Stimulated activated CD4-positive, alpha-beta T cell treated with anti-CD3 and anti-CD28 coated beads, Interleukin-1b, Interleukin-23, amount 100 ng/mL, for 48 hours (primary cell): ENCODE measurements at regions not wholly inside any gene's neighbourhood (a gene's known extent, or its start where the extent isn't known, plus 50 kb on each side); places are given as distances from the start of the nearest gene placed in this dataset.
"Not testable (repeated sequence)": the region's sequence is repeated elsewhere in the genome, so short reads cannot be mapped to it uniquely, and the experiment has no call there.

ENCODE experiments used
- DNase-seq: peaks from one replicate; pipeline ENCODE4 v3.0.0-alpha.2; 2020

DNA sequence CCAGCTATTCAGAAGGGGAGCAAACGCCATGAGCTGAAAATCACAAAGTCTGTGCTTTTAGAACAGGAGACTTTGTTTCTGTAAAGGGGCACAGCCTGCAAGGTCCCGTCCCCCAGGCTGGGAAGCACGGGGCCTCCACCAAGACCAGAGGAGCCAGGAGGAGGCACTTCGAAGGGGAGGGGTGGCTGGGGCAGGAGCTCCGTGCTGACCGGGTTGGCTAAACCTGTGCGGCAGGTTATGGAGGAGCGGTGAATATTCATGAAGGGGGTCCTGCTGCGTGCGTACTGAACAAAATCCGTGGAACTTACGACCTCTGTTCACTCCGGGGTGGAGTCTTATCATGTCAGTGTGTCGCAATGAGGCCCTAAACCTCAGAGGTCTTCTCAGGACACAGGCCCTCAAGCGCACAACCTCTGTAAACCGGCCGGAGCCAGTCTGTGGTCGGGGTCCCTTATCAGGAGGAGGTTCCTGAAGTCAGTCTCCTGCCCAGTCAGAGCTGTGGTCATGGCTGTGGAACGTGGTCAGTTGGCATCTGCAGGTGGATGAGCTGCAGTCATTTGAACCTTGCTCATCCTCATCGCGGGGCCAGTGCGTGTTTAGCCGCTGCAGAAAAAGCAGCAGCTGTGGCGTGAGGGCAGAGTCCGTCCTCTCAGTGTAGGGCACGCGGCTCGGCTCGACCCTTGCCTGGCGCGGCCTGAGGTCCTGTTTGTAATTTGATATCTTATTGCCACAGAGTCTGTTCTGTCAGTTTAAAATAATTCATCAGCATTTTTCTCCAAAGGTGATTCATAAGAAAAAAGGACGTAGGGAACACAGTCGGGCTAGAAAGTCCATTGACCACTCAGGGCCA lies 5507.7 kb upstream of the TPTE start:
- DNase-seq, result not testable (repeated sequence)

DNA sequence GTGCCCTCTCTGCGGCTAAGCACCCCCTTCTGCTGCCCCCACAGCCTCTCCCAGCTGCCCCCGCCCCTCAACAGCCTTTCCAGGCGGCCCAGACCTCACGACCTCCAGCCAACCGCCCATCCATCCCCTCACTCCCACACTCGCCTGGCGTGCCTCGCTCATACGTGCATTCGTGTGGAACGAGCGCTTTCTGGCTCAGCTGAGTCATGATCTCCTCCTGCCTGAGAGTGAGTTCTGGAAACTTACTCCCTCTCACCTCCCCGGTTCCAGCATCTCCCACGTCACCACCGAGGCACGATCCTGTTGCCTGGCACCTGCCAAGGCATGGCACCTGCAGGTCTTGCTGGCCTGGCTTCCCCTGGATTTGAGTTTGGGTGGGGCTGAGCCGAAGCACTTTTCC lies 5506.2 kb upstream of the TPTE start:
- DNase-seq, result not testable (repeated sequence)

DNA sequence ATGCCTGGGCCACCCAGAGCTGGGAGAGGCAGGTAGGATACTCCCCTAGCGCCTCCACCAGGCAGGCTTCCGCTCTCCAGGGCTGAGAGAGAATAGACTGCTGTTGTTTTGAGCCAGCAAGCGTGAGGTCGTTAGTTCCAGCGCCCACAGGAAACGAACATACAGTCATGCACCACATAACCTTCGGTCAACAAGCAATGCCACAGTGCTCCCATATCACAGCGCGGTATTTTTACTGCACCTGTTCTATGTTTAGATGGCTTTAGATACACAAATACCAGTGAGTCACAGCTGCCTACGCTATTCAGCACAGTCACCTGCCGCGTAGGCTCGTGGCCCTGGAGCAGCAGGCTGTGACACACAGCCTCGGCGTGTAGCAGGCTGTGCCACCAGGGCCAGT lies 5502.3 kb upstream of the TPTE start:
- not testable (repeated sequence) for DNase-seq

GRCh38 chr21:5021815-5022214 lies 5499.6 kb upstream of the TPTE start:
- not testable (repeated sequence) for DNase-seq

GRCh38 chr21:5022254-5022653 lies 5499.1 kb upstream of the TPTE start:
- not testable (repeated sequence) for DNase-seq

- not testable (repeated sequence) for DNase-seq
Observed at GRCh38 chr21:5022748-5023147, 5498.6 kb upstream of the TPTE start.

DNA sequence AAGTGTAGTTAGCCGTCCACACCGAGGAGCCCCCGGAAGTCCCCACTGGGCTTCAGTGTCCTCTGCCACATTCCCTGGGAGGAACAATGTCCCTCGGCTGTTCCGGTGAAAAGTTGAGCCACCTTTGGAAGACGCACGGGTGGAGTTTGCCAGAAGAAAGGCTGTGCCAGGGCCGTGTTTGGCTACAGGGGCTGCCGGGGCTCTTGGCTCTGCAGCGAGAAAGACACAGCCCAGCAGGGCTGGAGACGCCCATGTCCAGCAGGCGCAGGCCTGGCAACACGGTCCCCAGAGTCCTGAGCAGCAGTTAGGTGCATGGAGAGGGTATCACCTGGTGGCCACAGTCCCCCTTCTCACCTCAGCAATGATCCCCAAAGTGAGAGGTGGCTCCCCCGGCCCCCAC lies 5486.2 kb upstream of the TPTE start:
- DNase-seq, result not testable (repeated sequence)

DNA sequence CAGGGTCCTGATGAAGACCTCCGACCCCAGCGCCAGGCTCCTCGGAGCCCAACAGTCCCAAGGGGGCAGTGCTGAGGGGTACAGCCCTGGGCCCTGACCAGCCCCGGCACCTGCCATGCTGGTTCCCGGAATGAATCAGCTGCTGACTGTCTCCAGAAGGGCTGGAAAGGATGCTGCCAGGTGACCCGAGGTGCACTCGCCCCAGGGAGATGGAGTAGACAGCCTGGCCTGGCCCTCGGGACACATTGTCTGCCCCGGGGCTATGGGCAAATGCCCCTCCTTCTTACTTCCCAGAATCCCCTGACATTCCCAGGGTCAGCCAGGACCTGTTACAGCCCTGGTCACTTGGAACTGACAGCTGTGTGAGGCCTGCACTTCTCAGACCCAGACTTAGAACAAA lies 5485.8 kb upstream of the TPTE start:
- DNase-seq, result not testable (repeated sequence)

DNA sequence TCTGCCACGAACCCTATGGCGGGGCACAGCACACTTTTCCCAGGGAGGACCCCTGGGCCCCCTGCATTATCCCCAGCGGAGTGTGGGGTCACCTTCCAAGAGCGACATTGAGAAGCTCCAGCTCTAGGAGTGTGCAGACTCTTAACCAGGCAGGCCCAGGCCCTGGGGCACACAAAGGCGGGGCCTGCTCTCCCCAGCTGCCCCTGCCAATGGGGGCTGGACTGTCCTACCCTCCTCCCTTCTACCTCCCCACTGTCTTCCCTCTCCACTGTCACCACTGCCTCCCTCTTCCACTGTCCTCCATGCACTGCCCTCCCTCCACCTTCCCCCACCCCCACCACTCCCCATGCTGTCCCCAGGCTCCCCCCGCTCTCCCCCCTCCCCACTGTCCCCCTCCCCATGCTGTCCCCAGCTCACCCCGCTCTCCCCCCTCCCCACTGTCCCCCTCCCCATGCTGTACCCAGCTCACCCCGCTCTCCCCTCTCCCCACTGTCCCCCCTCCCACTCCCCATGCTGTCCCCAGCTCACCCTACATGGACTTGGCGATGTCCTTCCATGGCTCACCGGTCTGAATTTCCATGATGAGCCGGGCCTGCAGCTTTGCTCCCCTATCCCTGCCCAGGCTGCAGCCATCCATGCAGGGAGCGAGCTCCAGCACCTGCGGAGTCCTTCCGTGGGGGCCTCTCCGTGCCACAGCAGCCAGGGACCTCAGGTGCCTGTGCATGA lies 5483.6 kb upstream of the TPTE start:
- DNase-seq, result not testable (repeated sequence)

GRCh38 chr21:5039926-5040325 lies 5481.5 kb upstream of the TPTE start:
- not testable (repeated sequence) for DNase-seq

- DNase-seq, result not testable (repeated sequence)
Observed at GRCh38 chr21:5042583-5042982, 5478.8 kb upstream of the TPTE start.

DNA sequence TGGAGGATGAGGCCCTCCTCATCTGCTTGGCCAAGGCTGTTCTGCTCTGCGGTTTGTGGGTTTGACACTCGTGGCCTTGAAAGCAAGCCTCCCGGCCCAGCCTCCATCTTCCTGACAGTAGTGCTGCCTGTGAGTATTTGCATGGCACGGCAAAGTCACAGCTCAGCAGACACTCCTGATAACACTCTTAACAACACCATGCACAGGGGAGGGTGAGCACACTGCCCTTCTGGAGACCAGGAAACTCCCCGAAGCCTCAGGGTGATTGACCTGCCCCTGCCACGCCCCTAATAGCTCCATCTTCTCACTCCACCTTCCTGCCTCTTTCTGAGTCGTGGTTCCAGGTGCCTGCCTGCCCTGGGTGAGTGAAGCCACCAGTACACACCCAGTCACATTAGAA lies 5476.6 kb upstream of the TPTE start:
- DNase-seq, result not testable (repeated sequence)

DNA sequence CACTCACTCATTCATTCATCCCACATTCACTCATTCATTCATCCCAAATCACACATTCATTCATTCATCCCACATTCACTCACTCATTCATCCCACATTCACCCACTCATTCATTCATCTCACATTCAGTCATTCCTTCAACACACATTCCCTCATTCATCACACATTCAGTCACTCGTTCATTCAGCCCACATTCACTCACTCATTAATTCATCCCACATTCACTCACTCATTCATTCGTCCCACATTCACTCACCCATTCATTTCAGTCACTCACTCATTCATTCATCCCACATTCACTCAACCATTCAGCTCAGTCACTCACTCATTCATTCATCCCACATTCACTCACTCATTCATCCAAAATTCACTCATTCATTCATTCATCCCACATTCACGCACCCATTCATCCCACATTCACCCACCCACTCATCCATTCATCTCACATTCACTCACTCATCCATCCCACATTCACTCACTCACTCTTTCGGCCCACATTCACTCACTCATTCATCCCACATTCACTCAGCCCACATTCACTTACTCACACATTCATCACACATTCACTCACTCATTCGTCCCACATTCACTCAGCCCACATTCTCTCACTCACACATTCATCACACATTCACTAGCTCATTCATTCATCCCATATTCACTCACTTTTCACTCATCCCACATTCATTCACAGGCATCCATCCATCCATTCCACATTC lies 5469.9 kb upstream of the TPTE start:
- not testable (repeated sequence) for DNase-seq

DNA sequence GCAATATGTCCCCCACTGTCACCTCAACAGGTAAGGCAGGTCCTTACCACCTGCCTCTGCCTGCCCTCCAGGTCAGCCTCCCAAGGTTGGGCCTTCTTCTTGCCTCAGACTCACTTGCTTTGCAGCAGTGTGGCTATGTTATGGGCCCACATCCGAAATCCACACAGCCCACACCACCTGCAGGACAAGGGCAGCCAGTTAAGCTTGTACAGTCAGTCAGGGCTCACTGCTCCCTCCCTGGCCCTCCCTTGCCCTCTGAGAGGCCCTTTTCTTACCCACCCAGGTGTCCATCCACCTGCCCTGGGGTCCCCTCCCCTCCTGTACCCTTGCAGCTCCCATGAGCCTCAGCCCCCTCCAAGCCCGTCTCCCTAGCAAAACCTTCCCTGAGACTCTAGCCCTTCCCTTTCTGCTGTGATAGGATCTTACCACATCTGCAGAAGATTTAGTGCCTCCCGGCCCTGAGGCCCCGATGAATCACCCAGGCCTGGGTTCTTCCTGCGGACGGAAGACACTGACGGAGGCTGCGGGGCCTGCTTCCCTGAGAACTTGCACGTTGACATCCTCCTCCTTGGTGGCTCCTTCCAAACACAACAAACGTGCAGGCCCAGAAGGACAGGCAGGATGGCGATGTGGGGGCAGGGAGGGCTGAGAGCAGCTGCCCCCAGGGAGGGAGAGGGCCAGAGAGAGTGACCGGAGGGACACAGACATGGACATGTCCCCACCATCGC lies 5466.2 kb upstream of the TPTE start:
- not testable (repeated sequence) for DNase-seq

GRCh38 chr21:5055996-5056962 lies 5465.1 kb upstream of the TPTE start:
- DNase-seq, result not testable (repeated sequence)

DNA sequence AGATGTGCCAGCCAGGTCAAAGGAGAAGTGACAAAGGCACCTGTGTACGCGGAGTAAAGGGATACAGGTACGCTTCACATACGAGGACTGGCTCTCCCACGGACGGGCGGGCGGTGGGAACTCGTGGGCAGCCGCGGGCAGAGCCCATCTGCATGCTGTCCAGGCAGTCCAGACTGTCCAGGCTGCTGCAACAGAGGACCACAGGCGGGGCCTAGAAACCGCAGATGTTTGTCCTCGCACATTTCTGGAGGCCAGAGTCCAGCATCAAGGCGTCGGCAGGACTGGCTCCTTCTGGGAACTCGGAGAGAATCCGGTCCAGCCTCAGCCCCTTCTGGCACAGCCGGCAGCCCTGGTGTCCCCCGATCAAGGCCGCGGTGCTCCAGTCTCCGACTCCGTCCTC lies 5464.3 kb upstream of the TPTE start:
- not testable (repeated sequence) for DNase-seq

DNA sequence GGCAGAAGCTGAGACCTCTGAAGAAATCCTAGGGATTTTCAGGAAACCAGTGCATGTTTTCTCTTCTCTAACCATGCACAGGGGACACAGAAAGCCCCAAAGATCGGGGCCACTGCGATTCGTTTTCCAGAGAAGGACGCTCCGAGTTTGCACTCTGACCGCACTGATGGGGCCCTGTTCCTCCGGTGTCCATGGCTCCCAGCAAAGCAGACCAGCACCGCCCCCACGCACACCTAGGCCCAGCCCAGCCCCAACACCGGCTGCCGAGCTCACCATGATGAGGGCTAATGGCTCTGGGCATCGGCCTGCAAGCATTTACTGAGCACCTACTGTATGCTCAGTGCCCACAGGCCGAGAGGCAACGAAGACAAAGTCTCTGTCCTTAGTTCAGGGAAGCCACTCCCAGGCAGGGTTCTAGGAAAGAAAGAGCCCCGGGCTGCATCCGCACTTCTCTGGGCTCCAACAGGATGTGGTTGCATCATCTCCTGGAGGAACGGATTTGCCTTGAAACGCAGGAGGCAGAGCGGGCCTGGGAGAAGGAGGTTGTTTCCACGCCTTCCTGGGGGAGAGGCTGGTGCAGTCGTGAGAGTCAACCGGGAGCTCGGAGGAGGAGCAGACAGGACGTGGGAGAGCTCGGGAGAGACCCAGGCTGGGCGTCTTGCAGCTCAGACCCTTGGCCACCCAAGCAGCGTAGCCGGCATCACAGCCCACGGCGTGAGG lies 5460.9 kb upstream of the TPTE start:
- DNase-seq, result not testable (repeated sequence)

GRCh38 chr21:5064581-5065142 lies 5456.7 kb upstream of the TPTE start:
- not testable (repeated sequence) for DNase-seq

DNA sequence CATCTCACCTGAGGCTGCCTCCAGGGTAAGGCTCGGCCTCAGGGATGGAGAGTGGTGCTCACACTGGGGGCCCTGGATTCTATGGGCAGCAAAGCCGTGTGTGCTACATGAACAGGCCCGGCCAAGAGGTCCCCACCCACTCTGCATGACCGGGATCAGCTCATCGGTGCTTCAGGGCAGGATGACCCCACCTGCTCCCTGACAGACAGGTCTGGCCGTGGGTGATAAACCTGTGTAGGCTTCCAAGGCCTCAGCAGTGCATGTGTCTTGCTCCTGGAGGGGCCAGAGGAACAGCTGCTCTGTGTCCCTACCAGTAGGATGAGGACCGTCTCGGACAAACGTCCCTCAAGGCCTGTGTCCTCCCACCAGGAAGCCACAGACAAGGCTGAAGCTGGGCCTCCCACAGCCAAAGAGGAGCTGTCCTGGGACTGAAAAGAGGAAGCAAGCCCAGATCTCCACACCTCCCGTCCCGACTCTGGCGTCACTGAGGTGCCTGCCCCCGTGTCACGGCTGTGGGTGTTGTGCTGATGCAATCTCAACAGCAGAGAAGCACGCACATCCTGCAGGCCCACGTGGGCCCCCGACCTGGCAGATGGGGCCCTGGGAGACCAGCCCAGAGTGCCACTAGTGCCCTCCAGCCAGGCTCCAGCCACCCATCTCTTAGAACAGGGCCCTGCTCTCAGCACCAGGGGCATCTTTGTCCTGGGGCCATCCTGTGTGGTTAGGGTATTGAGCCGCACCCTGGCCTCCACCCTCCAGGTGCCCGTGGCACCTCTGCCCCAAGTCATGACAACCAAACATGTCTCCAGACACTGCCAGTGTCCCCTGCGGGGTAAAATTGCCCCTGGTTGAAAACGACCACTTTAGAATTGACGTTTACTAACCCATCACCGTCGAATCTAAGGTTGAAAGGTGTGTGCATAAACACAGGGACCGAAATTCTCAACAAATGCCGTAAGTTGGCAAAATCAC lies 5455.9 kb upstream of the TPTE start:
- peak; percentile 73 for DNase-seq
